ENCODE measurements at regions not wholly inside any gene's neighbourhood (a gene's known extent, or its start where the extent isn't known, plus 50 kb on each side); places are given as distances from the start of the nearest gene placed in this dataset.

- TF ChIP-seq CTCF (IDR thresholded peaks at IDR 0.05) (no peak), POLR2AphosphoS5 (IDR thresholded peaks at IDR 0.05) (no peak), POLR2A (IDR thresholded peaks at IDR 0.05) (no peak), EP300 (IDR thresholded peaks at IDR 0.05) (no peak)
These were observed 537.9 kb upstream of the FAT3 start for GRCh38 chr11:91686700-91687099.
